Thoracic aorta (tissue), 2 donors: ENCODE measurements at regions not wholly inside any gene's neighbourhood (a gene's known extent, or its start where the extent isn't known, plus 50 kb on each side); places are given as distances from the start of the nearest gene placed in this dataset.

Source experiments
- ATAC-seq: fragments of 150-250 bp; one replicate; pipeline ENCODE4 v1.8.0; 2017; ENCODE audit warnings: low read depth; ENCODE audit not compliant: insufficient number of reproducible peaks, low FRiP score
- DNase-seq: peaks from one replicate; pipeline ENCODE4 v3.0.0-alpha.2; 2020; ENCODE audit warnings: low spot score
- H3K27ac ChIP-seq, 2 donors: fragments of 200-600 bp; sonication (generic); 1 replicate in 1 of 2; 2 replicates in 1 of 2; pipeline ENCODE4 v1.5.1; 2016; ENCODE audit warnings: mild to moderate bottlenecking in 2 of 2, moderate library complexity in 2 of 2
- H3K27me3 ChIP-seq: fragments of 200-600 bp; sonication (generic); replicated peaks from 2 replicates; pipeline ENCODE4 v1.6.0; 2016; ENCODE audit warnings: mild to moderate bottlenecking; ENCODE audit not compliant: insufficient read depth
- H3K36me3 ChIP-seq: fragments of 200-600 bp; sonication (generic); one replicate; pipeline ENCODE4 v1.5.1; 2016
- H3K4me1 ChIP-seq, 2 donors: fragments of 200-600 bp; sonication (generic); 1 replicate in 1 of 2; 2 replicates in 1 of 2; pipeline versions ENCODE4 v1.5.1 to v1.6.0; 2016; ENCODE audit warnings: low read depth in 2 of 2, mild to moderate bottlenecking in 1 of 2; ENCODE audit not compliant: control insufficient read depth in 1 of 2
- H3K4me3 ChIP-seq: fragments of 200-600 bp; sonication (generic); 2 replicates; pipeline ENCODE4 v1.5.1; 2016; ENCODE audit warnings: mild to moderate bottlenecking
- H3K9me3 ChIP-seq: fragments of 200-600 bp; sonication (generic); 2 replicates; pipeline ENCODE4 v1.5.1; 2016
- TF ChIP-seq, protein P1 (sequence below): fragments of 200-600 bp; sonication (generic); IDR thresholded peaks from one replicate; pipeline ENCODE4 v1.5.1; 2019; ENCODE audit warnings: antibody characterized with exemption

DNA sequence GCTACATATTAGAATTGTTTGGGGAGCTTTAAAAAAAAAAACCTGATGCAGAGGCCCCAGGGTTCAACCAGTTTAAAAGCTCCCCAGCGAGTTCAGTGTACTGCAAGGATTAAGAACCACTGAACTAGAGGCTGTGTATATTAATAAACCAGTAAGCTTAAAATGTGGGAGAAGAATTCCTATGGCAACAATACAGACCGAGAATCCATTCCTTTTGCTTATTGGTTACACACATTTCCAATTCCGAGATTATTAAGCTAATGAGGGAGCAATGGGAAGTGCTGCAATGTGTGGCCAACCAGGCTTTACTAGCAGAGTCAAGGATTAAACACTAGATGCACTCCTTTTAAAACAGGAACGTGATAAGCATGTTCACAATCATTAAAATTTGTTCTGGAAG is 204.4 kb downstream of the TDRD15 start:
- TF ChIP-seq, protein P1, sequence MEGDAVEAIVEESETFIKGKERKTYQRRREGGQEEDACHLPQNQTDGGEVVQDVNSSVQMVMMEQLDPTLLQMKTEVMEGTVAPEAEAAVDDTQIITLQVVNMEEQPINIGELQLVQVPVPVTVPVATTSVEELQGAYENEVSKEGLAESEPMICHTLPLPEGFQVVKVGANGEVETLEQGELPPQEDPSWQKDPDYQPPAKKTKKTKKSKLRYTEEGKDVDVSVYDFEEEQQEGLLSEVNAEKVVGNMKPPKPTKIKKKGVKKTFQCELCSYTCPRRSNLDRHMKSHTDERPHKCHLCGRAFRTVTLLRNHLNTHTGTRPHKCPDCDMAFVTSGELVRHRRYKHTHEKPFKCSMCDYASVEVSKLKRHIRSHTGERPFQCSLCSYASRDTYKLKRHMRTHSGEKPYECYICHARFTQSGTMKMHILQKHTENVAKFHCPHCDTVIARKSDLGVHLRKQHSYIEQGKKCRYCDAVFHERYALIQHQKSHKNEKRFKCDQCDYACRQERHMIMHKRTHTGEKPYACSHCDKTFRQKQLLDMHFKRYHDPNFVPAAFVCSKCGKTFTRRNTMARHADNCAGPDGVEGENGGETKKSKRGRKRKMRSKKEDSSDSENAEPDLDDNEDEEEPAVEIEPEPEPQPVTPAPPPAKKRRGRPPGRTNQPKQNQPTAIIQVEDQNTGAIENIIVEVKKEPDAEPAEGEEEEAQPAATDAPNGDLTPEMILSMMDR = no peak

DNA sequence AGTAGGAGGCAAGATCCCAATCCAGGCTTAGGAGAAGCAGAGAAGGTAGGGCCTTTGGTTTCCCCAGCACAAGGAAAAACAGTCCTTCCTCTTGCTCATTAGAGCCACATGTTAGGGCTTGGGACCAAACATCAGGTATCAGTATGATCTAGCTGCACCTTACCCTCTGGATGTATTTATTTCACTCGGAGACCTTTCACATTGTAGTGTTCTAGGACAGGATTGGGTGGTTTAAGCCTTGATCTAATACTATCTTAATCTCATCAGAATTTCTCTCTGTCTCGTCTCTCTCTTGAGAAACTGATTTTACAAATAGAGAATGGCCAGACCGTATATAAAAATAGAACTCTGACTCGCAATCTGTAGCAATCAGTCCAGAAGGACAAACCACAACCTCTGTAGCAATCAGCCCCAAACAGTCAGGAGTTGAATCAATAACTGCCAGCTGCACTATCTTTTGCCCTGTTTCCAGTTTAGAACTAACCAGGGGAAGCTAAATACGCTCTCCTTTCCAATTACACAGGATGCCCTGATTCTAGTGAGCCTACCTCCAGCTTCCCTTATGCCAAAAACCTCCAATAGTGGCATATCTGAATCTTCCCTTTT is 207.1 kb downstream of the TDRD15 start:
- TF ChIP-seq, protein P1 = no peak
- H3K27me3 ChIP-seq = no peaks in the 10 kb centered on the region
- H3K36me3 ChIP-seq = no peaks in the 10 kb centered on the region
- H3K4me1 ChIP-seq = no peaks in the 10 kb centered on the region
- no peak overlapping the region for H3K4me3 ChIP-seq
- H3K27ac ChIP-seq = no peak overlapping the region
- no peaks in the 10 kb centered on the region for H3K9me3 ChIP-seq
- DNase-seq = no peak
- ATAC-seq = no peak

More for the DNA sequence above, 204.4 kb downstream of the TDRD15 start:
- Histone ChIP-seq H3K4me1 (no peaks in the 10 kb centered on the region), H3K4me3 (no peak overlapping the region), H3K27me3 (no peaks in the 10 kb centered on the region), H3K9me3 (no peaks in the 10 kb centered on the region), H3K27ac (no peak overlapping the region), H3K36me3 (no peaks in the 10 kb centered on the region)
- no peak for ATAC-seq
- no peak for DNase-seq

DNA sequence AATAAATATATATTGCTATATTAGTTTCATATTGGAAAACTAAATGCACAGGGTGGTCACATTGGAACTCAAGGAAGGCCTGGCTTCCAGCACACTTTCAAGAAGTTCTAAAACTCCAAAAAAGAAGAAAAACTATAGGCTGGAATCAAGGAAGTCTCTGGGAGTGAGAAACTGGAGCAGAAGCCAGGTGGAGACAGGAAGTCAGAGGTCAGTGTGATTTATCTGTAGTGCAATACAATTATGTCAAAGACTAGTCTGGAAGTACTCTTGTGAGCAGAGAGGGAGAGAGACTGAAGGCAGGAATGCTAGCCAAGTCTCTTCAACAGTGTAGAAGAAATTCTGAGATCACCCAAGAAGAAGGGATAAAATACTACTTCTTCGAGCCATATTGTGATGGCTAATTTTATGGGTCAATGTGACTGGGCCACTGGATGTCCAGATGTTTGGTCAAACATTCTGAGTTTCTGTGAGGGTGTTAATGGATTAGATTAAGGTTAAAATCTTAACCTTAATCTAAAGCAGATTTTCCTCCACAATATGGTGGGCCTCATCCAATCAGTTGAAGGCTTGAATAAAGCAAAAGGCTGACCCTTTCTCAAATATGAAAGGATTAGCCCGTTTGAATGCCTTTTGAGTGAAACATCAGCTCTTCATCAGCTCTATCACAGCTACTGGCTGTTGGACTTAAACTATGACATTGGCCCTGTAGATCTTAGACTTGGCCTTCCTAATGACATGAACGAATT is 208.0 kb downstream of the TDRD15 start:
- Histone ChIP-seq H3K4me1 (no peaks in the 10 kb centered on the region), H3K9me3 (no peaks in the 10 kb centered on the region), H3K27me3 (no peaks in the 10 kb centered on the region), H3K27ac (no peak overlapping the region), H3K36me3 (no peaks in the 10 kb centered on the region), H3K4me3 (no peak overlapping the region)
- ATAC-seq (no peak), DNase-seq (no peak)
- TF ChIP-seq, protein P1 = no peak

DNA sequence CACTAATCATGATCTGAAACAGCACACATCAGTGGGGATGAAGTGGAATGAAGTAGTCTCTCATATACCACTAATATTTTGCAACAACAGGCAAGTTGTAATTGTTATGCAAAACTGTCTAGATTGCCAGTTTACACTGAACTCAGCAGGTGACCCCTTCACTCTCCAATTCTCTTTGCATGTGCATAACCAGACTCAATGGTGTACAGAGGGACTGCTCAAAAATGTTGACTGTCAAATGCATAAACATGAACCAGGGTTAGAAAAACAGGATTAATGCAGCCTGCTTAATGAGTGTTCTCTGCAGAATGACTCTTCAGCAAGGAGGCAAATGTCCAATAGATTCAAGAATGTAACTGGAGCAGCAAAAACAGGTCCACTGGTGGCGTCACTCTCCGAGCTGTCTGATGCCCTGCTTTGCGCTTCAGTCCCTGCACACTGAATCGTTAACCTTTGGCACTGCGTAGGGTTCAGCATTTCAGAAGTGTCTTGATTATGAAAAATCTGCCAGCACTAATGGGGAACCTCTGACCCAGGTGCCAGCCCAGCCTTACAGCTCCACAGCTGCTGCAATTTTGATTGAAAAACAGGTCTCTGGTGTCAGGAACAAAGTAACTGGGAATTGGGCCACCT is 209.3 kb downstream of the TDRD15 start:
- H3K27me3 ChIP-seq = no peaks in the 10 kb centered on the region
- H3K27ac ChIP-seq = no peak overlapping the region
- no peaks in the 10 kb centered on the region for H3K4me1 ChIP-seq
- DNase-seq = no peak
- TF ChIP-seq, protein P1 = no peak
- peaks cover 4% of the 10 kb centered on the region for H3K9me3 ChIP-seq
- H3K36me3 ChIP-seq = no peaks in the 10 kb centered on the region
- H3K4me3 ChIP-seq = no peak overlapping the region
- no peak for ATAC-seq

DNA sequence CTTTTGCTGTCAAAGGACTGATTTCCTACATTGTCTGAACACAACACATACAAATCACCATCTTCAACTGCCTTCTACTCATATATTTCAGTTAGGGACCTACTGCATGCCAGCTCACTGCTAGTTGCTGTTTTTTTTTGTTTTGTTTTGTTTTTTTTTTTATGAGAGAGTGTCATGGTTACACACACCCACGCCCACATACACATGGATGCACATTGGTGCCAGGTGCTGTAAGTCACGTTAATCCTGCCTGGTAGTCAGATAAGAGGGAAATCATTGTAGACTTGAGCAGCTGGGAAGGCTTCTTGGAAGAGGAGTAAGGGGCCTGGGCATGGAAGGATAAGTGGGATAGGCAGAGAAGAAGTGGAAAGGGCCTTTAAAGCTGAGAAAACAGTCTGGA is 209.9 kb downstream of the TDRD15 start:
- TF ChIP-seq, protein P1 = no peak
- ATAC-seq (no peak), DNase-seq (no peak)
- H3K27me3 ChIP-seq = no peaks in the 10 kb centered on the region
- H3K4me1 ChIP-seq = no peaks in the 10 kb centered on the region
- peaks cover 4% of the 10 kb centered on the region for H3K9me3 ChIP-seq
- no peak overlapping the region for H3K4me3 ChIP-seq
- no peak overlapping the region for H3K27ac ChIP-seq
- no peaks in the 10 kb centered on the region for H3K36me3 ChIP-seq
